ENCODE measurements at regions not wholly inside any gene's neighbourhood (a gene's known extent, or its start where the extent isn't known, plus 50 kb on each side); places are given as distances from the start of the nearest gene placed in this dataset.

DNA sequence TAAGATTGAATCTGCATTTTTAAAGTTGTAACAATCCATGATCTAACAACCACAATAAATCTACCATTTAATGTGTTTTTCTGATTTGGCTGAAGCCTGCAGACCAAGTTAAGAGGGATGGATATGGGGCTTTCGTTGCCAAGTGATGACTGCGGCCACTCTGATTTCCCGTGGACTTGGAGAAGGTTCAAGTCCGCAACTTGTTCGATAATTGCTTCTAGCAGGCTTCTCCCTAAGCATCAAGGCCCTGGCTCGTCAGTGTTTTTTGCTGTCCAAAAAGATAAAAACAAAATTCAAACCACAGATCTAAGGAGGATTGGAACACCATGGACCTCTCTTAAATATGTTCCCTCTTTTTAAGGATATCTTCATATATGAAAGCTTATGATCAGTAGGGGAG is 256.6 kb downstream of the CNTN3 start:
- Histone ChIP-seq H3K27ac (no peak overlapping the region), H3K9me3 (no peaks in the 10 kb centered on the region), H3K4me1 (no peaks in the 10 kb centered on the region), H3K36me3 (no peaks in the 10 kb centered on the region), H3K27me3 (no peaks in the 10 kb centered on the region), H3K4me3 (no peak overlapping the region)
- DNase-seq, result no peak
- intact Hi-C loops (cut with DNase I; ENCODE audit: low total_unique reads), result no loop called here
- TF ChIP-seq, protein P1, sequence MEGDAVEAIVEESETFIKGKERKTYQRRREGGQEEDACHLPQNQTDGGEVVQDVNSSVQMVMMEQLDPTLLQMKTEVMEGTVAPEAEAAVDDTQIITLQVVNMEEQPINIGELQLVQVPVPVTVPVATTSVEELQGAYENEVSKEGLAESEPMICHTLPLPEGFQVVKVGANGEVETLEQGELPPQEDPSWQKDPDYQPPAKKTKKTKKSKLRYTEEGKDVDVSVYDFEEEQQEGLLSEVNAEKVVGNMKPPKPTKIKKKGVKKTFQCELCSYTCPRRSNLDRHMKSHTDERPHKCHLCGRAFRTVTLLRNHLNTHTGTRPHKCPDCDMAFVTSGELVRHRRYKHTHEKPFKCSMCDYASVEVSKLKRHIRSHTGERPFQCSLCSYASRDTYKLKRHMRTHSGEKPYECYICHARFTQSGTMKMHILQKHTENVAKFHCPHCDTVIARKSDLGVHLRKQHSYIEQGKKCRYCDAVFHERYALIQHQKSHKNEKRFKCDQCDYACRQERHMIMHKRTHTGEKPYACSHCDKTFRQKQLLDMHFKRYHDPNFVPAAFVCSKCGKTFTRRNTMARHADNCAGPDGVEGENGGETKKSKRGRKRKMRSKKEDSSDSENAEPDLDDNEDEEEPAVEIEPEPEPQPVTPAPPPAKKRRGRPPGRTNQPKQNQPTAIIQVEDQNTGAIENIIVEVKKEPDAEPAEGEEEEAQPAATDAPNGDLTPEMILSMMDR (IDR thresholded peaks at IDR 0.05), result no peak

GRCh38 chr3:74353039-74353438 is 261.4 kb downstream of the CNTN3 start:
- Histone ChIP-seq H3K36me3 (no peaks in the 10 kb centered on the region), H3K4me3 (no peak overlapping the region), H3K9me3 (no peaks in the 10 kb centered on the region), H3K27me3 (no peaks in the 10 kb centered on the region), H3K27ac (no peak overlapping the region), H3K4me1 (no peaks in the 10 kb centered on the region)
- DNase-seq, result no peak
- intact Hi-C loops (cut with DNase I; ENCODE audit: low total_unique reads), result no loop called here
- TF ChIP-seq, protein P1 (IDR thresholded peaks at IDR 0.05), result no peak

- H3K4me3 ChIP-seq, result no peak overlapping the region
- no peaks in the 10 kb centered on the region for H3K36me3 ChIP-seq
- TF ChIP-seq, protein P1 (IDR thresholded peaks at IDR 0.05), result no peak
- no peaks in the 10 kb centered on the region for H3K4me1 ChIP-seq
- H3K9me3 ChIP-seq, result no peaks in the 10 kb centered on the region
- H3K27me3 ChIP-seq, result no peaks in the 10 kb centered on the region
- intact Hi-C loops (cut with DNase I; ENCODE audit: low total_unique reads), result no loop called here
- no peak for DNase-seq
- H3K27ac ChIP-seq, result no peak overlapping the region
Measured at GRCh38 chr3:74352166-74352565, 262.3 kb downstream of the CNTN3 start.

GRCh38 chr3:74351213-74351612 is 263.2 kb downstream of the CNTN3 start:
- no peaks in the 10 kb centered on the region for H3K27me3 ChIP-seq
- H3K27ac ChIP-seq, result no peak overlapping the region
- no peak for DNase-seq
- TF ChIP-seq, protein P1 (IDR thresholded peaks at IDR 0.05), result no peak
- H3K4me3 ChIP-seq, result no peak overlapping the region
- intact Hi-C loops (cut with DNase I; ENCODE audit: low total_unique reads), result no loop called here
- H3K4me1 ChIP-seq, result no peaks in the 10 kb centered on the region
- H3K36me3 ChIP-seq, result no peaks in the 10 kb centered on the region
- H3K9me3 ChIP-seq, result no peaks in the 10 kb centered on the region

GRCh38 chr3:74349015-74349414 is 265.4 kb downstream of the CNTN3 start:
- H3K27me3 ChIP-seq, result no peaks in the 10 kb centered on the region
- intact Hi-C loops (cut with DNase I; ENCODE audit: low total_unique reads), result no loop called here
- H3K36me3 ChIP-seq, result no peaks in the 10 kb centered on the region
- no peak overlapping the region for H3K4me3 ChIP-seq
- H3K9me3 ChIP-seq, result no peaks in the 10 kb centered on the region
- no peaks in the 10 kb centered on the region for H3K4me1 ChIP-seq
- no peak for DNase-seq
- no peak overlapping the region for H3K27ac ChIP-seq
- TF ChIP-seq, protein P1 (IDR thresholded peaks at IDR 0.05), result no peak

DNA sequence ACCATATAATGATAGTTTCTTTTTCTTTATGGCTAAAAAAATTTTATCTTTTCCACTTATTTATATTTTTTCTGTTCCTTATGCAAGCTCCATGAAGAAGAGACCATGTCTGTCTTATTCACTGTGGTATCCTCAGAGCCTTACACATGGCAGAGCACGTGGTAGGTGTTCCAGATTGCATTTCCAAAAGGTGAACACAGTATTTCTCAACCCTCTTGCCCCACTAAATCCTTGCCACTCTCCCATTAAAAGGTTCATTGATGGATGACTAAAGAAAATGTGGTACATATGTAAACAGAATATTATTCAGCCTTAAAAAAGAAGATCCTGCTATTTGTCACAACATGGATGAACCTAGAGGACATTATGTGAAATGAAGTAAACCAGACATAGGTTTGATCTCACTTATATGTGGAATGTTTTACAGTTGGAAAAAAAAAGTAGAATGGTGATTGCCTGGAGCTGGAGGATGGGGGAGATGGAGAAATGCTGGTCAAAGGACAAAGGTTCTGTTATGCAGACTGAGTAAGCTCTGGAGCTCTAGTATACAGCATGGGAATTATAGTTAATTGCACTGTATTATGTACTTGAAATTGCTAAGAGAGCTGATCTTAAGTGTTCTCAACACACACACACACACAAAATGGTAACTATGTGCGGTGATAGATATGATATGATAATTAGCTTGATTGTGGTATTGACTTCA is 266.7 kb downstream of the CNTN3 start:
- no peaks in the 10 kb centered on the region for H3K27me3 ChIP-seq
- intact Hi-C loops (cut with DNase I; ENCODE audit: low total_unique reads), result no loop called here
- no peaks in the 10 kb centered on the region for H3K9me3 ChIP-seq
- no peaks in the 10 kb centered on the region for H3K36me3 ChIP-seq
- H3K27ac ChIP-seq, result no peak overlapping the region
- DNase-seq, result no peak
- no peaks in the 10 kb centered on the region for H3K4me1 ChIP-seq
- no peak overlapping the region for H3K4me3 ChIP-seq
- TF ChIP-seq, protein P1 (IDR thresholded peaks at IDR 0.05), result no peak

All from tibial artery (tissue), 4 donors.